ENCODE measurements at regions not wholly inside any gene's neighbourhood (a gene's known extent, or its start where the extent isn't known, plus 50 kb on each side); places are given as distances from the start of the nearest gene placed in this dataset.

- TF ChIP-seq CTCF (IDR thresholded peaks at IDR 0.05) (no peak), POLR2A (IDR thresholded peaks at IDR 0.05) (no peak), POLR2AphosphoS5 (IDR thresholded peaks at IDR 0.05) (no peak)
Measured at GRCh38 chr17:73723317-73723716, 79.1 kb upstream of the SDK2 start.

All from breast epithelium (tissue), 3 donors.